Colonic mucosa (tissue), 4 donors: ENCODE measurements at regions not wholly inside any gene's neighbourhood (a gene's known extent, or its start where the extent isn't known, plus 50 kb on each side); places are given as distances from the start of the nearest gene placed in this dataset.

ENCODE experiments used
- DNase-seq: peaks from one replicate; pipeline ENCODE4 v3.0.0-alpha.2; 2020
- H3K27ac ChIP-seq: fragments of 200-600 bp; one replicate; pipeline ENCODE4 v1.8.0; 2021
- H3K27me3 ChIP-seq: fragments of 200-600 bp; one replicate; pipeline ENCODE4 v1.8.0; 2021
- H3K36me3 ChIP-seq: fragments of 200-600 bp; one replicate; pipeline ENCODE4 v1.8.0; 2021
- H3K4me1 ChIP-seq: fragments of 200-600 bp; one replicate; pipeline ENCODE4 v1.8.0; 2021; ENCODE audit warnings: mild to moderate bottlenecking
- H3K4me3 ChIP-seq: fragments of 200-600 bp; one replicate; pipeline ENCODE4 v1.8.0; 2021
- H3K9ac ChIP-seq, 2 donors: one replicate each; pipeline ENCODE4 v1.7.0; 2013; ENCODE audit warnings: control low read depth in 2 of 2, low read depth in 2 of 2, low read length in 2 of 2
- H3K9me3 ChIP-seq: fragments of 200-600 bp; one replicate; pipeline ENCODE4 v1.8.0; 2021
- CTCF ChIP-seq: fragments of 200-600 bp; IDR thresholded peaks from one replicate; pipeline ENCODE4 v1.8.0; 2022; ENCODE audit warnings: antibody characterized with exemption, mild to moderate bottlenecking
- intact Hi-C: fragments of 100-400 bp; cut with DNase I; formaldehyde crosslinking; loops from one replicate; pipeline ENCODE4 v1.14.1; 2022
- donor health status: healthy.
- donor health status: DM: no; HTN: no; CAD: no.
- donor health status: DM: no; HTN: no; CAD: no.

DNA sequence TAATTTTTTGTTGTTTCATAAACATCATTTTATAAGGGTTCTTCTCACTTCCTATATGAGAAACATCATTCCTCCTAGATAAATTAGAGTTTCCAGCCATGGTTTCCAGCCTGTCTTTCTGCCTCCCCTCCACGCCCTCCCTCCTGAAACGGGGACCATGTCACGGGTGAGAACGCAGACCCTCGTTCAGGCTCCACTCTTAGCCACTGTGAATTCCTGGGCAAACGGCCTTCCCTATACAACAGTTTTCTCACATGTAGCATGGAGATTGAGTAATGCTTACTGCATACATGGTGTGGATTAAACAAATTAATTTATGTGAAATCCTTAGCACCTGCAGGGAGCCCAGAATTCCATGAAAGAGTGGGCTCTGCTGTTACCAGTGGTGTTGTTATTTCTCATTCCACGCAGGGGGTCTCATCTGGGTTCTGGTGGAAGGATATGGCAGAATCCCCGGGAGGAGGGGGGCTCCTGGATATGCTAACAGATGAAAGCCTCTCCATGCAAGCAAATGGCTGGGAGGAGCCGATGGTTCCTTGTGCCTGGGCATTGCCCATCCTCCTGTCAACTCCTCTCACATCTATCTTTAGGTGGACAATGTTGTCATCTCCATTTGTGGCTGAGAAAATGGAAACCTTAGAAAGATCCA is 54.0 kb upstream of the TWIST2 start:
- no peaks in the 10 kb centered on the region for H3K9me3 ChIP-seq

DNA sequence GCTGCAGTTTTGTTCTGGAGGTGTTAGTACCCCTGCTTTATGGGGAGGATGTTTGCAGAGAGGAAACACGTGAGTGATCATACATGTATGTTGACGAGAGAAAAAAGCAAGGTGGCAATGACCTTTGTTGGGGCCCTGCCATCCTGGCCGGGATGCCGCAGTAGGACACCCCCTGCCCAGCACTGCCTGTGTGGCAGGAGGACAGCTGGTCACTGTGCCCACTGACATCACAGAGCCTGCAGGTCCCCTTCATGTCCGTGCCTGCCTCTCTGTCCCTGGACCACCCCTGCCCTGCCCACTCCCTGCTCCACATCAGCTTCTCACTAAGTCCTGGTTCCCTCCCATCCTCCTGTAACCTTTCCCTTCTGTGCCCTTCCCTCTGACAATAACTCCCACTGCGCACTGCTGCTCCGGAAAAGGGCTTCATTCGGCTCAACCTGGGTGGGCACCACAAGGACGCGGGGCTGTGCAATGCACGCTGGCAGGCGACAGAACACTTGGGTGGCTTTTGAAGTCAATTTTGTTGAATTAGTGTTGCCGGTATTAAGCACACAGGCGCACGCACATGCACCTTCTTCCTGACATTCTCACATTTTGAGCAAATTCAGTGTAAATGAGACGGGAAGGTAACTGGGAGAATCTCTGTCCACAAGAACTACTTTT is 51.5 kb upstream of the TWIST2 start:
- Histone ChIP-seq H3K9ac (no peak overlapping the region), H3K9me3 (no peaks in the 10 kb centered on the region), H3K27ac (no peak overlapping the region), H3K4me1 (no peaks in the 10 kb centered on the region), H3K4me3 (no peak overlapping the region), H3K36me3 (no peaks in the 10 kb centered on the region), H3K27me3 (no peaks in the 10 kb centered on the region)
- no peak for TF ChIP-seq CTCF
- no peak for DNase-seq
- intact Hi-C loops = no loop called here

More for the DNA sequence above, 54.0 kb upstream of the TWIST2 start:
- no peak for DNase-seq
- Histone ChIP-seq H3K36me3 (no peaks in the 10 kb centered on the region), H3K27me3 (no peaks in the 10 kb centered on the region), H3K27ac (no peak overlapping the region), H3K9ac (no peak overlapping the region), H3K4me3 (no peak overlapping the region), H3K4me1 (no peaks in the 10 kb centered on the region)
- intact Hi-C loops = no loop called here
- no peak for TF ChIP-seq CTCF

DNA sequence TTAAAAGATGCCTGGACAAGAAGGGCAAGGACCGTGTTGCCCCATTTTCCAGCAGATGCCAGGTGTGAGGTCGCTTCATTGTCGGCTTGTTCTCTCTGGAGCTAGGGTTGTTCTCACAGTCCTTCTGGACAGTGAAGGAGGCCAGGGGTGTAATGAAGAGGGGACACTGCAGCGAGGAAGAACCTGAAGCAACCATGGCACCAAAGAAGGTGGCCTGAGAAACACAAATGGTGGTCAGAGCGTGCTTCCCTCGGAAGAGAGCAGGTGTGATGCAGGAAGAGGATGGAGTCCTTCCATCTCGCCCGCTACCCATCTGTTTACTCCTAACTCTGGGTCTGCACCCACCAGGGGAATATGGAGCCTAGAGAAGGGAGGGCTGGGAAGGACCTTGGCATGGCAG is 50.3 kb upstream of the TWIST2 start:
- Histone ChIP-seq H3K9ac (no peak overlapping the region), H3K36me3 (no peaks in the 10 kb centered on the region), H3K9me3 (no peaks in the 10 kb centered on the region), H3K27me3 (no peaks in the 10 kb centered on the region), H3K27ac (no peak overlapping the region), H3K4me3 (no peak overlapping the region), H3K4me1 (no peaks in the 10 kb centered on the region)
- intact Hi-C loops = no loop called here
- no peak for DNase-seq
- TF ChIP-seq CTCF = no peak
